SK-N-MC (cell line): ENCODE measurements at regions not wholly inside any gene's neighbourhood (a gene's known extent, or its start where the extent isn't known, plus 50 kb on each side); places are given as distances from the start of the nearest gene placed in this dataset.

ENCODE experiments used
- DNase-seq: peaks from one replicate; pipeline ENCODE4 v3.0.0-alpha.2; 2011; ENCODE audit warnings: low read depth, low spot score
- H3K27ac ChIP-seq: fragments of 200-600 bp; sonication (generic); 2 replicates; pipeline ENCODE4 v1.5.1; 2016; ENCODE audit warnings: mixed run types
- H3K36me3 ChIP-seq: fragments of 200-600 bp; sonication (generic); 2 replicates; pipeline ENCODE4 v1.6.1; 2017; ENCODE audit warnings: antibody characterized with exemption, low read length, mixed read lengths; ENCODE audit not compliant: insufficient read depth
- H3K4me3 ChIP-seq: fragments of 200-600 bp; sonication (generic); 2 replicates; pipeline ENCODE4 v1.5.1; 2016
- H3K9ac ChIP-seq: fragments of 200-600 bp; sonication (generic); 2 replicates; pipeline ENCODE4 v1.8.0; 2017; ENCODE audit warnings: mixed run types, mixed read lengths; ENCODE audit not compliant: insufficient read length
- H3K9me3 ChIP-seq: fragments of 200-600 bp; sonication (generic); 2 replicates; pipeline ENCODE4 v1.6.1; 2017; ENCODE audit warnings: low read depth, mild to moderate bottlenecking, antibody characterized with exemption, low read length, moderate library complexity, mixed read lengths
- EZH2 ChIP-seq: fragments of 200-600 bp; sonication (generic); IDR thresholded peaks from one replicate; pipeline ENCODE4 v1.6.1; 2017; ENCODE audit warnings: antibody characterized with exemption
- FOXP2 ChIP-seq: optimal IDR thresholded peaks from 2 replicates; pipeline ENCODE3; 2011; ENCODE audit warnings: mild to moderate bottlenecking, moderate library complexity; ENCODE audit not compliant: insufficient read depth; ENCODE audit errors: extremely low read length, control extremely low read depth
- POLR2AphosphoS5 ChIP-seq: IDR thresholded peaks from 2 replicates; pipeline ENCODE4 v1.6.1; 2012; ENCODE audit warnings: mild to moderate bottlenecking, low read depth, low read length, borderline replicate concordance

DNA sequence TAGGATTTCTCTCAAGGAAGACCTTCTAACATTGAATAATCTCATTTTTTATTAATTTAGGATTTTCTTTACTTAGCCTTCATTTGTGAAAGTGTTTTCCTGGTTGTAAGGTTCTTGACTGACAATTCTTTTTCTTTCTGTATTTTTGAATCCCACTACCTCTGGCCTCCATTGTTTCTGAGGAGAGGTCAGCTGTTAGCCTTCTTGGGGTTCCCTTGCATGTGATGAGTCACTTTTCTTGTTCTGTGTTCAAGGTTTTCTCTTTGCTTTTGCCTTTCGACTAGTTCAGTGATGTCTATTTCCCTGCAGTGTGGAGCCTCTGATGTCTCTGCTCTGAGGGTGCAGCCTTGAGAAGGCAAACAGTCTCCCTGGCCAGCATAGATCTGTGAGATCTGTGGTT, 304.1 kb upstream of the ZNF32 start:
- Histone ChIP-seq H3K27ac (no peak overlapping the region), H3K36me3 (no peaks in the 10 kb centered on the region), H3K4me3 (no peak overlapping the region), H3K9ac (no peak overlapping the region), H3K9me3 (no peaks in the 10 kb centered on the region)
- DNase-seq: no peak
- TF ChIP-seq EZH2: no peak
- TF ChIP-seq FOXP2: no peak
- no peak for TF ChIP-seq POLR2AphosphoS5

DNA sequence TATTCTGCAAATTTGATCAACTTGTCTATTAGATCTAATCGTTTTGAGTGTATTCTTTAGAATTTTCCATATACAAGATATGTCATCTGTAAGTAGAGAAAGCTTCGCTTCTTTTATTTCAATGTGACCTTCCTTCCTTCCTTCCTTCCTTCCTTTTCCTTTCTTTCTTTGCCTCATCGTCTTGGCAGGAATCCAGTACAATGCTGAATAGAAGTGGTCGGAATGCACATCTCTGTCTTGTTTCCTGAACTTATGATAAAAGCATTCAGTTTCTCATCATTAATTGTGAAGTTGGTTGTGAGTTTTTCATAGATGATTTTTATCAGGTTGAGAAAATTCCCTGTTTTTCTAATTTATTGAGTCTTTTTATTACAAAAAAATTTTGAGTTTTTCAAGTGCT, 300.7 kb upstream of the ZNF32 start:
- no peaks in the 10 kb centered on the region for H3K9me3 ChIP-seq
- H3K4me3 ChIP-seq: no peak overlapping the region
- peak; percentile 59 for DNase-seq
- H3K9ac ChIP-seq: no peak overlapping the region
- H3K36me3 ChIP-seq: no peaks in the 10 kb centered on the region
- H3K27ac ChIP-seq: no peak overlapping the region
- TF ChIP-seq POLR2AphosphoS5: no peak

GRCh38 chr10:43946445-43946844, 297.8 kb upstream of the ZNF32 start:
- H3K9ac ChIP-seq: no peak overlapping the region
- H3K9me3 ChIP-seq: no peaks in the 10 kb centered on the region
- DNase-seq: no peak
- no peak overlapping the region for H3K4me3 ChIP-seq
- no peaks in the 10 kb centered on the region for H3K36me3 ChIP-seq
- no peak for TF ChIP-seq POLR2AphosphoS5
- TF ChIP-seq FOXP2: no peak
- TF ChIP-seq EZH2: no peak
- H3K27ac ChIP-seq: no peak overlapping the region

DNA sequence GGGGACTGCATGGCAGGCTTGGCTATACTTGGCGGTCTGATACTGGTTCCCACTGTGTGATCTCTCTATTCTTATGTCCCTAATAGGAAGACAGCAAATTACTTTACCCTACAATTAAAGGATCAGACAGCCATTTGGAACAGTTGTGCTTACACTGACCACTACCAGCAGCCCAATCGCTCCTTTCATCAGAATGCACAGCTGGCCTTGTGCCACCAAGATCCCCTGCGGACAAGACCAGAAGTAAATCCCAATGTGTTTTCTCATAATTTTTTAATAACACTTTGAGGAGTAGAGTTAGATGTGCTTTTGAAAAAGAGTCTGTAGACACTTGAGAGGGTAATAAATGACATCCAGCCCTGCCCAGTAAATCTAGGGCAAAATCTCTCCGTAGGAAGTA, 297.2 kb upstream of the ZNF32 start:
- Histone ChIP-seq H3K9me3 (no peaks in the 10 kb centered on the region), H3K36me3 (no peaks in the 10 kb centered on the region), H3K9ac (no peak overlapping the region), H3K4me3 (no peak overlapping the region), H3K27ac (no peak overlapping the region)
- DNase-seq: no peak
- TF ChIP-seq POLR2AphosphoS5 (no peak), EZH2 (no peak), FOXP2 (no peak)

DNA sequence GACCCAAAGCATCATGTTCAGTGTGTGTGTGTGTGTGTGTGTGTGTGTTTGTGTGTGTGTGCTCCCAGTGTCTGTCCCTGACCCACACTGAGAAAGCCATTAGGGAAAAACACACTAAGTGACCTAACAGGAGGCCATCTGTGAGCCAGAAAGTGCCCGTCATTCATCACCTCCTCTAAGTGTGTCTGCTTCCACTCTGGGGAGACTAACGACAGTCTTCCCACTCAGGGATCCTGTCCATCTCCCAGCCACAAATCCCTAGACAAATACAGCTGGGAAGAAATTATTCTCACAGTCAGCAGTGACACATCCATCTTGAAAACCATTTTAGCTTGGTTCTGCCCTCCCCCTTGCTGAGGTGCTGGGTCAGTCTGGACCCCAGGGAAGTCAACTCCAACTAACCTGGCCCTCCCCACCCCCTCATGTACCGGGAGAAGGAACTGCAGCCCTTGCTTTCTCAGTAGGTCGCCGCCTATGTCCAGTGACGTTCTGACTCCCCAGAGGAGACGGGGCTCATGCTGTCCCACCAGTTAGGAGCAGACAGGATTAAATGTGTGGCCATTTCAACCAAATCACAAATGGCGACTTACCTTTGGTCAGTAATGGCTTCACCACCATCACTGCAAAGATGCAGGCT, 296.5 kb upstream of the ZNF32 start:
- H3K36me3 ChIP-seq: no peaks in the 10 kb centered on the region
- H3K9me3 ChIP-seq: no peaks in the 10 kb centered on the region
- H3K4me3 ChIP-seq: no peak overlapping the region
- no peak overlapping the region for H3K9ac ChIP-seq
- H3K27ac ChIP-seq: no peak overlapping the region
- TF ChIP-seq POLR2AphosphoS5 (no peak), FOXP2 (no peak), EZH2 (no peak)
- no peak for DNase-seq

DNA sequence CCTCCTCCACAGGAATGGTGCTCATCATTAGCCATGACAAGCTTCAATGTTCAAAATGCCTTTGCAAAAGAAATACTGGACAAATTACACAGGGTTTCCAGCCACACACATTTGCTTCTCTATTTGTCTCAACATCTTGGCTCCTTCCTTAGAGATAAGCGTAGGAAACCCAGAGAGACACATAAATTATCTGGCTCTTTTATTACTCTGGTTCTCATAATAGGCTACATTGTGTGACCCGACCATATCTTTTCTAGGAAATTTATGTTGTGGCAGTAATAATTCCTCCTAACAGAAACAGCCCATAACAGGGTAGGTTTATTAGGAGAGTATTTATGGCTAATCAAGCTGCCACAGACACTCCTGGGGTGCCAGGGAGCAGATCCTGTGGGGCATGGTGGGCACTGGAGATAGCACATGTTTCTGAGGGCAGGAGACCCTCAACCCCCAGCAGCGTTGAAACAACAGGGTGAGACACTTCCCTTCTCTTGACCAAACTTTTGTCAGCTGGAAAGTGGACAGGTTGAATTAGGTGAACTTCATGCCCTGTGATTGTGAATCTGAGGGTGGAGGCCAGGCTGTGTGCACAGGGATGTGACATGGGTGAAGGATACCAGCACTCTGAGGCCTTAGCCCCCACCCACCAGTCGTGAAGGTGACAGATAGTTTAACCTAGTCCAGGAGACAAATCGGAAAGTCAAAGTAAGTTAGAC, 295.9 kb upstream of the ZNF32 start:
- no peaks in the 10 kb centered on the region for H3K36me3 ChIP-seq
- TF ChIP-seq FOXP2: no peak
- no peak for TF ChIP-seq POLR2AphosphoS5
- TF ChIP-seq EZH2: no peak
- no peaks in the 10 kb centered on the region for H3K9me3 ChIP-seq
- no peak overlapping the region for H3K9ac ChIP-seq
- DNase-seq: no peak
- no peak overlapping the region for H3K4me3 ChIP-seq
- no peak overlapping the region for H3K27ac ChIP-seq

DNA sequence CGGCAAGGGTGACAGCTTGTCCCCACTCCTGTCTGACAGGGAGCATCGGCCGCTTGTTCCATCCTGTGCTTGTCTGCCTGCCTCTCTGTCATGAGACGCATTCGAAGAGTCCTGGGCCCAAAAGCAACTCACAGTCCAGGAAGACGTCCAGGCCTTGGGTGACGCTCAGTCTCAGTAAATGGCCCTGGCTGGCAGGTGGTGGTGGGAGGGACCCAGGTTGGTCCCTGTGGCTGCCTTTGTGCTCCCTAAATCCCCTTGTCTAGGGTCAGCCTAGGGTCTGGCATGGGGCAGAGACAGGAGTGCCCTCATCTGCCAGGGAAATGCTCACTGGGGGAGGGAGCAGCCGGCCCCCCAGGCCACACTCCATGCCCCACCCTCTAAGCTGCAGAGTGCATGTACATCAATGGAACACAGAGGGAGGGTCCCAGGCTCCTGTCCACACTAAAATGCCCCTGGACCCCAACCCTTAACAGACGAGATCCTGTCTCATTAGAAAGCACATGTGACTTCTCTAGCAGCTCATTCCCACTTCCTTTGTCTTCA, 295.2 kb upstream of the ZNF32 start:
- TF ChIP-seq FOXP2: no peak
- TF ChIP-seq EZH2: no peak
- TF ChIP-seq POLR2AphosphoS5: no peak
- no peak overlapping the region for H3K4me3 ChIP-seq
- no peak overlapping the region for H3K9ac ChIP-seq
- no peaks in the 10 kb centered on the region for H3K9me3 ChIP-seq
- DNase-seq: no peak
- no peaks in the 10 kb centered on the region for H3K36me3 ChIP-seq
- H3K27ac ChIP-seq: no peak overlapping the region

DNA sequence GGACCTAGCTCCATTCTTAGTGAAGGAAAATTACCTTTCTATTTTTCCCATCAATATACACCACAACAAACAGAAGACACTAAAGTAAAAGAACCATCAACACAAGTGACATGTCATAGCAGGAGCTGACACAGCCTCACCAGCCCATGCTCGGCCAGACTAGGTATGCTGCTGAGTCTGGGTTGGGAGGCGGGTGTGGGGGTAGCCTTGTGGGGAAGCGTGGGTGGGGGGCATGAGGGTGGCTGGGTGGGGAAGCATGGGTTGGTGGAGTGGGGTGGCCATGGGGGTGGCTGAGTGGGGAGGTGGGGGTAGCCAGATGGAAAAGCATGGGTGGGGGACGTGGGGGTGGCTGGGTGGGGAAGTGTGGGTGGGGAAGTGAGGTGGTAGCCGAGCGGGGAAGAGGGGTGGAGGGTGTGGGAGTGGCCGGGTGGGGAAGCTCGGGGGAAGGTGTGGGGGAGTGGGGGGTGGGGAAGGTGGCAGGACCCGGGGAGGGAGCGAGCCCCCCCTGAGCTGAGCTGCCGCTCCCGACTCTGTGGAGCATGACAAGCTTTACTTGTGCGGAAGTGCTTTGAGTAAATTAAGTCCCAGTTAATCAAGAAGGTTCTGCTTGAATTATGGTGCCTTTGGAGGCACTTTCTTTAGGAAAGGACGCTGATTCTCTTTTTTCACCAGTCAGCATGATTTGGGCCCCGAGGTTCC, 294.6 kb upstream of the ZNF32 start:
- Histone ChIP-seq H3K36me3 (no peaks in the 10 kb centered on the region), H3K4me3 (no peak overlapping the region), H3K9me3 (no peaks in the 10 kb centered on the region), H3K27ac (no peak overlapping the region), H3K9ac (no peak overlapping the region)
- no peak for DNase-seq
- TF ChIP-seq FOXP2: no peak
- no peak for TF ChIP-seq EZH2
- TF ChIP-seq POLR2AphosphoS5: no peak
